VCaP (cell line): ENCODE measurements at regions not wholly inside any gene's neighbourhood (a gene's known extent, or its start where the extent isn't known, plus 50 kb on each side); places are given as distances from the start of the nearest gene placed in this dataset.

Source experiments
- H3K27ac ChIP-seq: fragments of 450-650 bp; 2 replicates; pipeline ENCODE4 v1.5.1; 2017
- CTCF ChIP-seq: fragments of 450-650 bp; conservative IDR thresholded peaks from 2 replicates; pipeline ENCODE4 v1.5.1; 2017; ENCODE audit warnings: mild to moderate bottlenecking, moderate library complexity

DNA sequence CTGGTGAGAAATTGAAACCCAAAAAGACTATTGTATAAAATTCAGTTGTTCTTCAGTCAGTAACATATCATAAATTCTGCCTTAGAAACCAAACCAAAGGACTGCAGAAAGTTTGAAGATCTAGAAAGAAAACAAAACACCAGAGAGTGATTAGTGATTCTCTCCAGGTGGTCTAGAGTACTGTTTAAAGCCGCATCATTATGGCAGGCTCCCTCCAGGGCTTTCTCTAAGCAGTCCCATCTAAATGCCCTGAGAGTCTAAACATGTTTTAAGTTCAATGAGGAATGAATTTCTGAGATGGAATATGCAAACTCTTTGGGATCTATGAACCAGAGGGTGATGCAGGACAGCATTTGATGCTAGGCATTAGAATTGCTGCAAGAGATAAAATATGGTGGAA is 100.9 kb upstream of the ST6GALNAC5 start:
- H3K27ac ChIP-seq, result no peak overlapping the region
- TF ChIP-seq CTCF, result no peak

DNA sequence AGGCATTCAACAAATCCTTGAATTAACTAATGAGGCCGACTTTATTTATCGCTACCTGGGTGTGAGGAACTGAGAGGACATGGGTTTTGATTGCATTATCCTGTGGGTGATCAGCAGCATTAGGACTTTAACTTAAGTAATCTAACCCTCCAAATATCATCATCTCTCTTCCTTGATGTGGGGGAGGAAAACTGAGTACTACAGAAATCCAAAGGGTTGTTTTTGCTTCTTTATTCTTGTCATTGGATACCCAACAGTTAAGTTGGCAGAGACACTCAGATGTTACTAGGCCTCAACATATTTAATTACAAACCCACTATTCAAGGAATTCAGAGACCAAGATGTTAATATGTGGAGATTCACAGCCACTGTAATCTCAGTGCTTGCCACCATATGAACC is 97.4 kb upstream of the ST6GALNAC5 start:
- H3K27ac ChIP-seq, result no peak overlapping the region
- no peak for TF ChIP-seq CTCF

- H3K27ac ChIP-seq, result no peak overlapping the region
- TF ChIP-seq CTCF, result no peak
Observed at GRCh38 chr1:76770979-76771378, 96.3 kb upstream of the ST6GALNAC5 start.

- no peak for TF ChIP-seq CTCF
Observed at GRCh38 chr1:76781447-76781846, 85.8 kb upstream of the ST6GALNAC5 start.

DNA sequence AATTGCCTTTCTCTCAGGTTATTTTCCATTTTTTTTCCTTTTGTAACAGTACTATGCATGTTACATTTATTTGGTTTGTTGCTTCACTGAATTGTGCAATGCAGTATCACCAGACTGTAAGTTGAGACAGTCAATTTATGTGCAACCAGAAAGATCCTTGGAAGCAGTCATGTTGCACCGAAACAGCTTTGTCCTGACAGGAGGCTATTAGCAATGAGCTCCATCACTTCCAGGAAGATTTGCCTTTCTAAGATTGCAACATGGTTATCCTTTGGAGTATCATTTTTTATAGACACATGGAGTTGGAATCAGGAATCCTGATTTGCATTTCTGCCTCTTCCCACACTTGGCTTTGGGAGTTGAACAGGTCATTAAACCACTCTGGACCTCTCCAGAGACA is 84.5 kb upstream of the ST6GALNAC5 start:
- no peak for TF ChIP-seq CTCF
- no peak overlapping the region for H3K27ac ChIP-seq

More at GRCh38 chr1:76781447-76781846, 85.8 kb upstream of the ST6GALNAC5 start:
- H3K27ac ChIP-seq, result no peak overlapping the region

GRCh38 chr1:76784502-76784901 is 82.8 kb upstream of the ST6GALNAC5 start:
- TF ChIP-seq CTCF, result no peak
- H3K27ac ChIP-seq, result no peak overlapping the region

DNA sequence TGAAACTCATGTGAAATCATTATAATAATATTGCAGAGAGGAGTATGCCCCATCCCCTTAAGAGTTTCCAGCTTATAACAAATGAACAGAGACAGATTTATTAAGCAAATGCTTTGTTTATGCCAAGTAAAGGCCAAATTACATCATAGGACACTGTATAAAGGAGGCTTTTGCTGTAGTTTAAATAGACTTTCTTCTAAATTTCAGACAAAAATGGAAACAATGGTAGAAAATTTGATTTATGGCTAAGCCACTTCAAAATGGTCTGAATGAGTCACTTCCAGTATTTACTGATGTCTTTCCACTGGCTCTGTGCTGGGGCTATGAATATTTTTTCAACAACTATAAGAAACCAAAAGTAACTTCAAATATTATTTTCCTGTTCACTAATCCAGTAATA is 81.1 kb upstream of the ST6GALNAC5 start:
- TF ChIP-seq CTCF, result no peak
- no peak overlapping the region for H3K27ac ChIP-seq

DNA sequence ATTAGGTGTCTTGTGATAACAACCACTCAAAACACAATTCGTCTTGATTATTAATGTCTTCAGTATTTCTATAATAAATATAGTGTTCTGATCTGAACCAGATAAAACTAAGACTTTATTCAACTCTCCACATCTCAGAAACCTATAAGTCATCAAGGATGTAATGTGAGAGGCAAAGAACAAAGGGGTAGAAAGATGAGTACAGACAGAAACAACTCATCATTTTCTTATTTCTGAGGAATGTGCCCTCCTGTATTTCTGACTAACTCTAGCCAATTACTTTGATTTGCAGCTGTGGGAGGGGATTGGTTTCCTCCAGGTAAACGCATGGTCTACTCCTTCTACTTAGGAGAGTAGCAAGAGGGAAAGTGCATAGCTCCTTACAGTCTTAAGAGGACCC is 73.7 kb upstream of the ST6GALNAC5 start:
- H3K27ac ChIP-seq, result peak overlapping the region; percentile 43
- TF ChIP-seq CTCF, result no peak
